SIG-M5 treated with dmso at 0.1 percent for 504 hours (cell line): ENCODE measurements at regions not wholly inside any gene's neighbourhood (a gene's known extent, or its start where the extent isn't known, plus 50 kb on each side); places are given as distances from the start of the nearest gene placed in this dataset.
A peak's percentile ranks its signal among the peaks of the same experiment; 100 is the strongest.
"Not testable (repeated sequence)": the region's sequence is repeated elsewhere in the genome, so short reads cannot be mapped to it uniquely, and the experiment has no call there.

Experiments used
- DNase-seq: peaks from one replicate; lab custom pipeline; 2025; ENCODE audit not compliant: unreplicated experiment; lab: John Stamatoyannopoulos, UW

- DNase-seq = no peak
These were observed 232.5 kb downstream of the PARP8 start for GRCh38 chr5:50898966-50899365.

DNA sequence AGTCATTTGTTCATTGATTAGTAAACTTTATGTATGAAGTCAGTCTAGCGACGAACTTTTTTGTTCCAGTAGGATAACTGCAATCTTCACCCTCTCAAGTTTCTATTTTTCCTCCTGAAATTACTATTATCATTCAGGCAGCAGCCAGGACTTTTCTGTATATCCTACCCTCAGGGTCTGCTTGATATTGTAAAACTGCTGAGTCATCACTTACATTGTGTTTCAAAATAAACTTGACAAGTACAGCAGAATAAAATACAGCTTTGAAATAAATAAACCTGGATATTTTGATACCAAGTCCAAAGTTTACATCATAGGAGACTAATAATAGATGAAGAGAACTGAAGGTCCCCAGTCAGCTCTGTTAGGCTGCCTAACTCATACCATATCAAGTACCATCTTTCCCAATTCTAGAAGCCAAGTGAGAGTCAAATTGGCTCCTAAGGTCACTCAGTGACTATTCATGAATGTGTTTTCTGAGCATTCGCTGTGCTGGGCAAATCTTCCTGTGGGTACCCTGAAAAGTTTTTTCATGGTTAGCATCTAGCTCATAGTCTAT lies 234.6 kb downstream of the PARP8 start:
- no peak for DNase-seq

GRCh38 chr5:50903651-50904050 lies 237.2 kb downstream of the PARP8 start:
- DNase-seq = no peak

DNA sequence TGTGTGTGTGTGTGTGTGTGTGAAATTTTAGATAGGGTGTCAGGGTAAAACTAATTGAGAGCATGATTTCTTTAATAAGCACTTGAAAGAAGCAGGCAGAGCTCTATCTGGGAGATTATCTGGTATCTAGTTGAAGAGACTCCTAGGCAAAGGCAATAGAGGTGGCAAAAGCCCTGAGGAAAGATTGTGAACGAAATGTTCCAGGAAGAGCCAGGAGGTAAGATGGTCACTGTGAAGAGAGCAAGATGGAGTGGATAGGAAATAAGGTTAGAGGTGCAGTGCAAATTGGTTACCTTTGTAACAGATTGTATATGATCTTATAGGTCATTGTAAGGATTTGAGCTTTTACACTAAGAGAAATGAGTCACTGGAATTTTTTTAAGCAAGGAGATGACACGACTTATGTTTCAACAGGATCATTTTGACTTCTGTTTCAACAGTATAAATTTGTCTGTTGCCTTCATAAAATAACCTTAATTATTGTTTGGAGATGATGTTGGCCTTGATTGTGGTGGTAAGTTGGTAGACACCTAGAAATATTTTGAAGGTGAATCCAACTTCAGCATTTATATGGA lies 239.6 kb downstream of the PARP8 start:
- DNase-seq = no peak

DNA sequence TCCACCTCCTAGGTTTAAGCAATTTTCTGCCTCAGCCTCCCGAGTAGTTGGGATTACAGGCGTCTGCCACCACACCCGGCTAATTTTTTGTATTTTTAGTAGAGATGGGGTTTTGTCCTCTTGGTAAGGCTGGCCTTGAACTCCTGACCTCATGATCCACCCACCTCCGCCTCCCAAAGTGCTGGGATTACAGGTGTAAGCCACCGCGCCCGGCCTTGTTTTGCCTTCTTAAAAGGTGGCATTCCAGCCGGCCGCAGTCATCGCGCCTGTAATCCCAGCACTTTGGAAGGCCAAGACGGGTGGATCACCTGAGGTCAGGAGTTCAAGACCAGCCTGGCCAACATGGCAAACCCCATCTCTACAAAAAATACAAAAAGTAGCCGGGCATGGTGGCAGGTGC lies 253.7 kb downstream of the PARP8 start:
- DNase-seq = not testable (repeated sequence)

DNA sequence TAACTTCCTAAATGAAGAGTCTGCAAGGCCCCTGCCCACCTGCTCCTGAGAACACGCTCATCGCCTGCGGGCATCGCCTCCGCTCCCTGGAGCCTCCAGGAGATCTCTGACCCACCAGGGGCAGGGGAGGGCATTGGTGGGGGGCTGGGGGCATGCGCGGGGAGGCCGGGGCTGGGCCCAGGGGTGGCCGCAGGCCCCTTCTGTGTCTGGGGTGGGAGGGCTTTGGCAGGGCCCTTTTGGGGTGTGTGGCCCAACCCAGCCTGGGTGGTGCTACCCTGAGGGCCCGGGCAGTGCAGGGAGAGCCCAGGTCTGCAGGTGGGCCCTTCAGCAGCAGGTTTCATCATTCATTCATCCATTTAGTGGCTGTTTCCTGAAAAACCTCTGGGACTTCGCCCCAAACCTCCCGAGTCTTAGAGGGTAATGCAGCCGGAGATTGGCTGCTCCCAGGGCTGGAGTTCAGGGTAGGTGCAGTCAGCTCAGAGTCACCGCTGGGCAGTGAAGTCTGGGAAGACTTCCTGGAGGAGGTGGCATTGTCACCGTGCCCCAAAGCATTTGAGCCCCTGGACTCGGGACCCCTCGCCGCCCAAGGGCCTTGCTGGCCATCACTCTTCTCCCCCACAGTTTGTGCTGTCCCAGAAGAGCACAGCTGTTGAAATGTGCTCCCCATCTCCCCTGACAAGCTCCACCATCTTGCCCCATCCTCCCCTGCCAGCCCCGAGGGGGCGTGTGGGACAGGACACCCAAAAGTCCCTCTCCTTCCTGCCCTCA lies 255.1 kb downstream of the PARP8 start:
- no peak for DNase-seq

- DNase-seq = not testable (repeated sequence)
These were observed 255.9 kb downstream of the PARP8 start for GRCh38 chr5:50922134-50922941.

- DNase-seq = no peak
These were observed 256.7 kb downstream of the PARP8 start for GRCh38 chr5:50922942-50923767.

GRCh38 chr5:50923768-50924494 lies 257.5 kb downstream of the PARP8 start:
- DNase-seq = no peak

DNA sequence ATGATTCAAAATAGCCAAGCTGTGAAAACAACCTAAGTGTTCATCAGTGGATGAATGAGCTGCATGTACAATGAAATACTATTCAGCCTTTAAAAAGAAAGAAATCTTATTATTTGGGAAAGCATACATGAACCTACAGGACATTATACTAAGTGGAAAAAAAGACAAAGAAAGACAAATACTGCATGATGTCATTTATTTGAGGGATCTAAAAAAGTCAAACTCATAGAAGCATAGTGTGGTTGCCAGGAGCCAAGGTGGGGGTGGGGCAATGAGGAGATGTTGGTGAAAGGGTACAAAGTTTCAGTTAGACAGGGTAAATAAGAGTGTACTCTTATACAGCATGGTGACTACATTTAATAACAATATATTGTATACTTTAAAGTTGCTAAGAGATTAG lies 261.5 kb downstream of the PARP8 start:
- no peak for DNase-seq

GRCh38 chr5:50929174-50929573 lies 262.7 kb downstream of the PARP8 start:
- no peak for DNase-seq

DNA sequence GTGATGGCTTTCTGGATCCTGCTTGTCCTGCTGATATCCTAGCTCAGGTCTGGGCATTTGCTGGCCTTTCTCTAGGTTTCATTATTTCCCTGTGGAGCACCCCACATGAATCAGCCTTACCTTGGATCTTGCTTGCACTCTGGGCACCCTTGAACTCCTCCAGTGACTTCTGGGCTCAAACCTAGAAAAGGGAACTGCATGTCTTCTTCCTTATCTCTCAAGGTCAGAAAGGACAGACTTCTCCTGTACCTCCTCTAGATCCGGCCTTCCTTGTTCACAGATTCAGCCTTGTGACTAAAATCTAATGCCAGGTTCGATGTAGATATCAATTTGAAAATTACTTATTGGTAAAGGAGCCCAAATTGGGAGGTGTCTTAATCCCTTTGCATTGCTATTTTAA lies 267.9 kb downstream of the PARP8 start:
- no peak for DNase-seq

DNA sequence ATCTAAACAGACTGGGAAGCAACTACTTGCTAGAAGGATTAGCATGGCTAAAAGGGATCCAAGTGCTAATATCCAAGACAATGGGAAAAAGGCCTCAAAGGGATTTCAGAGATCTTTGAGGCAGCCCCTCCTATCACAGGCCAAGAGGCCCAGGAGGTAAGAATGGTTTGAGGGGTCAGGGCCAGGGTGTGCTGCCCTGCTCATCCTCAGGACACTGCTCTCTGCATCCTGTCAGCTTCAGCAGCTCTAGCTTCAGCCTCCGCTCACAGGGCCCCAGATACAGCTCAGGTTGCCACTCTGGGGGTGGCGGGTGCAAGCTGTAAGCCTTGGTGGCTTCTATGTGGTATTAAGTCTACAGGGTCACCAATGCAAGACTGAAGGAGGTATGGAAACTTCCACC lies 278.7 kb downstream of the PARP8 start:
- no peak for DNase-seq

DNA sequence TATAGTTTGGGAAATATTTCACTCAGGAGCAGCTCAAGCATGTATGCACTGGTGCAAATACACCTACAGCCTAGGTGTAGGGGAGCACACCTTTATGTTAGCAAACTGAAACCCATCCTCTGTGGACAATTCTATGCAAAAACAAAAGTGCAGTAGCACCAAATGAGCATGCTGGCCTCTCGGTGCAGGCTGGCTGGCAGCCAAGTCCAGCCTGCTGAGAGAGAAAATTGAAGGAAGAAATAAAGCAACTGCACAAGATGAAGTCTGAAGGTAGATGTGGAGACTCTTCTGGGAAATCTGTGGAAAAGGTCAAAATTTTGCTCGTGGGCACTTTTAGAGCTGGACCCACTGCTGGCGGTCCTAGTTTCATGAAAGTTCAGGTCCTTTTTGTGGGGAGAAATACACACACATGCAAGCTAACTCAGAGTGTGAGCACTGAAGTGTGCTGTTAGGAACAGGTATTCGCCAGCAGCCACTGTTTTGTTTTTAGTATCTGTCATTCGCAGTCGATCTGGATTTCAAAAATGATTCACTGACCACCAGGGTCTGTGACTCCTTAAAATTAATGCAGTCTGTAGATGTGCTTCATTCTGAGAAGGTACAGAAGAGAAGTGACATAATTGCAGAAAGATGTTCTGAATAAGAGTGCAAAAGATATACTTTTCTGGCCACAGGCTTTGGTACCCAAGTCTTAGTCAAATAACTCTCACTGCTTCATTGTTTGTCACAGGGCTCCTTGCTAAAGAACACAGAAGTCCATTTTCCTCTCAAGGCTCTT lies 281.7 kb downstream of the PARP8 start:
- no peak for DNase-seq

GRCh38 chr5:50953290-50953689 lies 286.9 kb downstream of the PARP8 start:
- DNase-seq = no peak

- peak; percentile 28 for DNase-seq
These were observed 292.5 kb downstream of the PARP8 start for GRCh38 chr5:50958852-50959457.

DNA sequence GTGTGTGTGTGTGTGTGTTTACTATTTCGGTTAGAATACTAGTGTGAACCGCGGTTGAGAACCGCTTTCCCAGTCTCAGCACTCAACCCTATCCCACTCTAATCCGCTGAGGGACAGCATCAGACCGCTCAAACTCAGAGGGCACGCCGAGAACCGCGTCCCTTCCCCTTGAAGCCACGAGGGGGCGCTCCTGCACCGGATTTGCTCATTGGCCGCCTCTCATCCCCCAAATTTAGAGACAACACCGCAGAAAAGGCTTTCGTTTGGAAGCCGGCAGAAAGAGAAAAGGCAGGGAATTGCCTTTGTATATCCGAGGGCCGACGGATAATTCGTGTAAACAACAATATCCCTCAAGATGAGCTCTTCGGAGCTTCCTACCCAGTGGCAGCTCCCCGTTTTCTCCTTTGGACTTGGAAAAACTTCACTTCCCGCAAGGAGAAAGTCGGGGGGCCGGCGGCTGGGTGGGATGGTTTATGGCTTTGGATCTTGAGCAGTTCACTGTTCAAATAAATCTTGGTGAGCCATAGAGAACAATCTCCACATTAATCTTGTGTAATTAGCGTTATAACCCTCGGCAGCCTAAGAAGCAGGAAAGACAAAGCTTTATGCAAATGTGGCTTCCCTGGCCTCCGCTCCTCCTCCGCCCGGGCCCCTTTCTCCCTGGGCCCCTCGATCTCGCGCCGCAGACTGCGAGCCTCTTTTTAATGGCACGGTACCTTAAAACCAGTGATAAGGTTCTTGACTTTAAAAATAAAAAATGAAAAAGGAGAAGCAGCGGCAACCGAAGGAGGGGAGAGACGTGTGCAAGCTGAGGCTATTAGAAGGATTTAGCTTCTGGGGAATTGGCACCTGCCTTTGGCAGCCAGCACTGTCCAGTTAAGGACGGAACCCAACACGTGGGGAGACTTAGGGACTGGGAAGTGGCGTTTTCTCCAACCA lies 296.8 kb downstream of the PARP8 start:
- peak; percentile 63 for DNase-seq
